T-cell (primary cell): ENCODE measurements at regions not wholly inside any gene's neighbourhood (a gene's known extent, or its start where the extent isn't known, plus 50 kb on each side); places are given as distances from the start of the nearest gene placed in this dataset.
"Not testable (repeated sequence)": the region's sequence is repeated elsewhere in the genome, so short reads cannot be mapped to it uniquely, and the experiment has no call there.

ENCODE experiments used
- ATAC-seq, 4 experiments: fragments of 200-7000 bp in 3 of 4; fragments of 150-1000 bp in 1 of 4; cut with Tn5 transposase; replicated peaks in 1 of 4; 1 replicate in 3 of 4; 2 replicates in 1 of 4; pipeline ENCODE4 v1.10.0; 2021; ENCODE audit warnings: moderate library complexity in 3 of 4, mild to moderate bottlenecking in 2 of 4, moderate number of reproducible peaks in 1 of 4
- CTCF ChIA-PET, 2 donors: fragments of 300-600 bp; sonication (Branson Sonifier 250); formaldehyde crosslinking; loops; one replicate each; lab custom pipeline; 2022; ENCODE audit warnings: antibody characterized with exemption in 2 of 2; lab: Charles Lee
- POLR2A ChIA-PET, 2 donors: fragments of 300-600 bp; sonication (Branson Sonifier 250); formaldehyde crosslinking; loops; one replicate each; lab custom pipeline; 2022; ENCODE audit warnings: antibody characterized with exemption in 2 of 2; lab: Charles Lee
- DNase-seq, 35 experiments: peaks; one replicate each; pipeline versions ENCODE4 v3.0.0 to v3.0.0-alpha.2; 2013 to 2023
- H3K27ac ChIP-seq: one replicate; pipeline ENCODE4 v1.5.1; 2013; ENCODE audit warnings: low read length
- H3K27me3 ChIP-seq, 2 experiments: replicated peaks in 1 of 2; 1 replicate in 1 of 2; 2 replicates in 1 of 2; pipeline versions ENCODE4 v1.6.1 to v1.7.0; 2013; ENCODE audit warnings: low read length in 1 of 2, mixed read lengths in 1 of 2; ENCODE audit not compliant: control insufficient read depth in 2 of 2, insufficient read depth in 2 of 2; ENCODE audit errors: extremely low read depth in 1 of 2
- H3K36me3 ChIP-seq, 2 donors: 1 replicate in 1 of 2; 2 replicates in 1 of 2; pipeline versions ENCODE4 v1.6.1 to v1.7.0; 2013; ENCODE audit warnings: low read length in 1 of 2; ENCODE audit not compliant: control insufficient read depth in 2 of 2, insufficient read depth in 1 of 2; ENCODE audit errors: extremely low read depth in 1 of 2
- H3K4me1 ChIP-seq, 2 experiments: 1 replicate in 1 of 2; 2 replicates in 1 of 2; pipeline versions ENCODE4 v1.6.1 to v1.7.0; 2013; ENCODE audit warnings: low read length in 2 of 2, mixed read lengths in 1 of 2; ENCODE audit not compliant: insufficient read depth in 2 of 2, control insufficient read depth in 1 of 2; ENCODE audit errors: extremely low read depth in 1 of 2
- H3K4me3 ChIP-seq, 2 donors: 1 replicate in 1 of 2; 2 replicates in 1 of 2; pipeline versions ENCODE4 v1.5.1 to v1.7.0; 2013; ENCODE audit warnings: mild to moderate bottlenecking in 2 of 2, low read length in 1 of 2, moderate library complexity in 1 of 2; ENCODE audit not compliant: control insufficient read depth in 1 of 2; ENCODE audit errors: extremely low read depth in 1 of 2
- H3K9me3 ChIP-seq: 2 replicates; pipeline ENCODE4 v1.7.0; 2013
- H3K27ac Mint-ChIP-seq, 2 donors: one replicate each; pipeline ENCODE4 v1.8.0; 2020 to 2021; ENCODE audit warnings: mild to moderate bottlenecking in 2 of 2, mixed read lengths in 2 of 2
- H3K27me3 Mint-ChIP-seq, 2 donors: one replicate each; pipeline ENCODE4 v1.8.0; 2021 to 2022; ENCODE audit warnings: mixed read lengths in 2 of 2
- H3K36me3 Mint-ChIP-seq: one replicate; pipeline ENCODE4 v1.8.0; 2021; ENCODE audit warnings: mixed read lengths
- H3K4me1 Mint-ChIP-seq, 3 donors: one replicate each; pipeline ENCODE4 v1.8.0; 2020 to 2022; ENCODE audit warnings: mixed read lengths in 3 of 3, mild to moderate bottlenecking in 1 of 3
- H3K4me3 Mint-ChIP-seq, 3 donors: one replicate each; pipeline ENCODE4 v1.8.0; 2020 to 2022; ENCODE audit warnings: mild to moderate bottlenecking in 3 of 3, mixed read lengths in 3 of 3, moderate library complexity in 3 of 3
- H3K9me3 Mint-ChIP-seq, 3 donors: one replicate each; pipeline ENCODE4 v1.8.0; 2020 to 2022; ENCODE audit warnings: mixed read lengths in 3 of 3
- WGBS: methylation state at CpG from one replicate; pipeline ENCODE4 v1.1.5; 2013; ENCODE audit warnings: missing lambda C conversion rate; ENCODE audit not compliant: insufficient coverage; 5-methylcytosine and 5-hydroxymethylcytosine counted together

GRCh38 chr12:100083308-100083707 lies 59.4 kb downstream of the BLTP3B start:
- H3K36me3 Mint-ChIP-seq: peaks cover 69% of the 10 kb centered on the region
- Histone ChIP-seq H3K4me1 (no peaks in the 10 kb centered on the region), H3K4me3 (no peak overlapping the region), H3K9me3 (no peaks in the 10 kb centered on the region), H3K27ac (no peak overlapping the region), H3K27me3 (no peaks in the 10 kb centered on the region), H3K36me3 (peaks cover 0 to 22% of the 10 kb centered on the region in 2 donors)
- DNase-seq: no peak
- peaks cover 7 to 21% (median 8%) of the 10 kb centered on the region in 3 donors for H3K9me3 Mint-ChIP-seq
- no peak overlapping the region for H3K4me3 Mint-ChIP-seq
- WGBS: no CpG with 5 or more reads among the region's 2 CpGs
- H3K4me1 Mint-ChIP-seq: no peaks in the 10 kb centered on the region
- no peak for ATAC-seq
- H3K27me3 Mint-ChIP-seq: no peaks in the 10 kb centered on the region
- H3K27ac Mint-ChIP-seq: no peak overlapping the region
- ChIA-PET POLR2A (interaction anchor here in 1 of 2 donors (0.6 kb wide), 1 partner anchor 21 kb away, joined by 4 read pairs; no protein-coding TSS in a partner anchor), CTCF (no interaction called here)

- Mint-ChIP-seq H3K9me3 (peaks cover 7 to 21% (median 8%) of the 10 kb centered on the region in 3 donors), H3K36me3 (peaks cover 73% of the 10 kb centered on the region)
- H3K27me3 ChIP-seq, H3K4me3 Mint-ChIP-seq, H3K27me3 Mint-ChIP-seq, H3K27ac ChIP-seq, DNase-seq, H3K27ac Mint-ChIP-seq, POLR2A ChIA-PET, CTCF ChIA-PET, H3K9me3 ChIP-seq, H3K4me1 Mint-ChIP-seq, H3K4me3 ChIP-seq, ATAC-seq, H3K4me1 ChIP-seq: not testable (repeated sequence)
- peaks cover 0 to 21% of the 10 kb centered on the region in 2 donors for H3K36me3 ChIP-seq
- WGBS: 96% methylated on average over 2 of the region's 3 CpGs
Measured at GRCh38 chr12:100078777-100079176, 63.9 kb downstream of the BLTP3B start.

- Mint-ChIP-seq H3K36me3 (peaks cover 64% of the 10 kb centered on the region), H3K4me1 (no peaks in the 10 kb centered on the region), H3K4me3 (no peak overlapping the region), H3K9me3 (peaks cover 7 to 21% (median 8%) of the 10 kb centered on the region in 3 donors), H3K27ac (no peak overlapping the region), H3K27me3 (no peaks in the 10 kb centered on the region)
- no peak for DNase-seq
- CTCF ChIA-PET: no interaction called here
- WGBS: no CpG with 5 or more reads among the region's 3 CpGs
- Histone ChIP-seq H3K36me3 (peaks cover 0 to 18% of the 10 kb centered on the region in 2 donors), H3K27ac (no peak overlapping the region), H3K9me3 (no peaks in the 10 kb centered on the region), H3K27me3 (no peaks in the 10 kb centered on the region), H3K4me3 (no peak overlapping the region), H3K4me1 (no peaks in the 10 kb centered on the region)
- ATAC-seq: no peak
- POLR2A ChIA-PET: no interaction called here
Measured at GRCh38 chr12:100077367-100077766, 65.3 kb downstream of the BLTP3B start.

- Mint-ChIP-seq H3K27ac (no peak overlapping the region), H3K4me3 (no peak overlapping the region), H3K36me3 (peaks cover 55% of the 10 kb centered on the region), H3K4me1 (no peaks in the 10 kb centered on the region), H3K27me3 (no peaks in the 10 kb centered on the region), H3K9me3 (peaks cover 1 to 11% (median 2%) of the 10 kb centered on the region in 3 donors)
- ChIA-PET POLR2A (no interaction called here), CTCF (interaction anchor here in 1 of 2 donors (0.7 kb wide), 1 partner anchor 13 kb away, joined by 8 read pairs; no protein-coding TSS in a partner anchor)
- ATAC-seq (no peak), DNase-seq (no peak)
- WGBS: no CpG with 5 or more reads among the region's 2 CpGs
- Histone ChIP-seq H3K9me3 (no peaks in the 10 kb centered on the region), H3K27ac (no peak overlapping the region), H3K4me1 (no peaks in the 10 kb centered on the region), H3K36me3 (peaks cover 0 to 8% of the 10 kb centered on the region in 2 donors), H3K4me3 (no peak overlapping the region), H3K27me3 (no peaks in the 10 kb centered on the region)
Measured at GRCh38 chr12:100075598-100075997, 67.1 kb downstream of the BLTP3B start.

- Histone ChIP-seq H3K27ac (no peak overlapping the region), H3K4me3 (no peak overlapping the region), H3K36me3 (peaks cover 0 to 2% of the 10 kb centered on the region in 2 donors), H3K4me1 (no peaks in the 10 kb centered on the region), H3K27me3 (no peaks in the 10 kb centered on the region), H3K9me3 (no peaks in the 10 kb centered on the region)
- CTCF ChIA-PET: no interaction called here
- Mint-ChIP-seq H3K4me1 (no peaks in the 10 kb centered on the region), H3K4me3 (no peak overlapping the region), H3K27ac (no peak overlapping the region), H3K36me3 (peaks cover 72% of the 10 kb centered on the region), H3K27me3 (no peaks in the 10 kb centered on the region), H3K9me3 (peaks cover 0 to 43% (median 27%) of the 10 kb centered on the region in 3 donors)
- DNase-seq (no peak), ATAC-seq (no peak)
- WGBS: no CpG with 5 or more reads among the region's 1 CpG
- POLR2A ChIA-PET: no interaction called here
Measured at GRCh38 chr12:100069795-100070194, 72.9 kb downstream of the BLTP3B start.

- Histone ChIP-seq H3K9me3 (no peaks in the 10 kb centered on the region), H3K4me1 (no peaks in the 10 kb centered on the region), H3K27me3 (no peaks in the 10 kb centered on the region), H3K4me3 (no peak overlapping the region), H3K27ac (no peak overlapping the region), H3K36me3 (peaks cover 0 to 2% of the 10 kb centered on the region in 2 donors)
- Mint-ChIP-seq H3K4me1 (no peaks in the 10 kb centered on the region), H3K9me3 (peaks cover 3 to 43% (median 27%) of the 10 kb centered on the region in 3 donors), H3K27ac (no peak overlapping the region), H3K27me3 (no peaks in the 10 kb centered on the region), H3K36me3 (peaks cover 77% of the 10 kb centered on the region), H3K4me3 (no peak overlapping the region)
- ChIA-PET POLR2A (no interaction called here), CTCF (interaction anchor here in 1 of 2 donors (0.6 kb wide), 1 partner anchor 19 kb away, joined by 9 read pairs; no protein-coding TSS in a partner anchor)
- WGBS: no CpG with 5 or more reads among the region's 1 CpG
- DNase-seq (no peak), ATAC-seq (no peak)
Measured at GRCh38 chr12:100068305-100068704, 74.4 kb downstream of the BLTP3B start.

GRCh38 chr12:100061814-100062213 lies 77.1 kb upstream of the ANKS1B start:
- Histone ChIP-seq H3K36me3 (peaks cover 0 to 19% of the 10 kb centered on the region in 2 donors), H3K27ac (no peak overlapping the region), H3K9me3 (no peaks in the 10 kb centered on the region), H3K4me3 (no peak overlapping the region), H3K27me3 (no peaks in the 10 kb centered on the region), H3K4me1 (no peaks in the 10 kb centered on the region)
- H3K36me3 Mint-ChIP-seq: peaks cover 71% of the 10 kb centered on the region
- no peak for ATAC-seq
- no peak overlapping the region for H3K4me3 Mint-ChIP-seq
- H3K4me1 Mint-ChIP-seq: no peaks in the 10 kb centered on the region
- ChIA-PET POLR2A (no interaction called here), CTCF (no interaction called here)
- no CpG with 5 or more reads among the region's 3 CpGs for WGBS
- H3K27me3 Mint-ChIP-seq: no peaks in the 10 kb centered on the region
- H3K9me3 Mint-ChIP-seq: peaks cover 3 to 15% (median 8%) of the 10 kb centered on the region in 3 donors
- no peak for DNase-seq
- no peak overlapping the region for H3K27ac Mint-ChIP-seq
